Hepatocyte (in vitro differentiated cells): ENCODE measurements at regions not wholly inside any gene's neighbourhood (a gene's known extent, or its start where the extent isn't known, plus 50 kb on each side); places are given as distances from the start of the nearest gene placed in this dataset.

ENCODE experiments used
- DNase-seq: peaks from one replicate; pipeline ENCODE4 v3.0.0-alpha.2; 2016; ENCODE audit warnings: low spot score
- H2AFZ ChIP-seq: fragments of 200-600 bp; sonication (generic); 2 replicates; pipeline ENCODE4 v1.6.0; 2016; ENCODE audit warnings: antibody characterized with exemption, mild to moderate bottlenecking
- H3K27ac ChIP-seq: fragments of 200-600 bp; sonication (generic); 2 replicates; pipeline ENCODE4 v1.5.1; 2016; ENCODE audit warnings: mild to moderate bottlenecking
- H3K27me3 ChIP-seq: fragments of 200-600 bp; sonication (generic); 2 replicates; pipeline ENCODE4 v1.6.1; 2016
- H3K36me3 ChIP-seq: fragments of 200-600 bp; sonication (generic); replicated peaks from 2 replicates; pipeline ENCODE4 v1.5.1; 2016; ENCODE audit warnings: low read depth; ENCODE audit not compliant: insufficient read depth
- H3K4me1 ChIP-seq: fragments of 200-600 bp; sonication (generic); 2 replicates; pipeline ENCODE4 v1.5.1; 2016; ENCODE audit warnings: mild to moderate bottlenecking, moderate library complexity; ENCODE audit not compliant: insufficient read depth
- H3K4me2 ChIP-seq: fragments of 200-600 bp; sonication (generic); 2 replicates; pipeline ENCODE4 v1.6.0; 2016
- H3K4me3 ChIP-seq: fragments of 200-600 bp; sonication (generic); 2 replicates; pipeline ENCODE4 v1.5.1; 2016; ENCODE audit warnings: mild to moderate bottlenecking
- H3K79me2 ChIP-seq: fragments of 200-600 bp; sonication (generic); 2 replicates; pipeline ENCODE4 v1.6.0; 2017; ENCODE audit warnings: mild to moderate bottlenecking
- H3K9me2 ChIP-seq: fragments of 200-600 bp; sonication (generic); replicated peaks from 2 replicates; pipeline ENCODE4 v1.6.0; 2017; ENCODE audit warnings: mild to moderate bottlenecking; ENCODE audit not compliant: insufficient read depth
- H3K9me3 ChIP-seq: fragments of 200-600 bp; sonication (generic); 2 replicates; pipeline ENCODE4 v1.5.1; 2016; ENCODE audit warnings: low read depth, mild to moderate bottlenecking
- H4K20me1 ChIP-seq: fragments of 200-600 bp; sonication (generic); 2 replicates; pipeline ENCODE4 v1.6.0; 2016; ENCODE audit warnings: mild to moderate bottlenecking; ENCODE audit not compliant: insufficient read depth, poor library complexity, severe bottlenecking
- CTCF ChIP-seq: fragments of 200-600 bp; sonication (generic); IDR thresholded peaks from 2 replicates; pipeline ENCODE4 v1.5.1; 2016; ENCODE audit warnings: antibody characterized with exemption, mild to moderate bottlenecking; ENCODE audit not compliant: poor library complexity
- EZH2 ChIP-seq: fragments of 200-600 bp; sonication (generic); IDR thresholded peaks from 2 replicates; pipeline ENCODE4 v1.6.1; 2016; ENCODE audit warnings: antibody characterized with exemption, mild to moderate bottlenecking, borderline replicate concordance
- EZH2phosphoT487 ChIP-seq: fragments of 200-600 bp; sonication (generic); IDR thresholded peaks from one replicate; pipeline ENCODE4 v1.6.1; 2018; ENCODE audit warnings: antibody characterized with exemption, mild to moderate bottlenecking, low read depth, moderate library complexity; ENCODE audit not compliant: unreplicated experiment, severe bottlenecking
- WGBS: methylation state at CpG from one replicate; pipeline ENCODE4 v1.1.6; 2016; ENCODE audit warnings: low lambda C conversion rate; ENCODE audit errors: missing lambda C conversion rate; 5-methylcytosine and 5-hydroxymethylcytosine counted together

- no peak for DNase-seq
- Histone ChIP-seq H3K27ac (no peak overlapping the region), H3K9me3 (no peaks in the 10 kb centered on the region), H2AFZ (no peak overlapping the region), H3K36me3 (no peaks in the 10 kb centered on the region), H3K4me3 (no peak overlapping the region), H3K4me2 (no peak overlapping the region), H3K27me3 (no peaks in the 10 kb centered on the region), H4K20me1 (no peaks in the 10 kb centered on the region), H3K9me2 (no peaks in the 10 kb centered on the region), H3K4me1 (no peaks in the 10 kb centered on the region), H3K79me2 (no peaks in the 10 kb centered on the region)
- WGBS = 84% methylated on average over 8 of the region's 8 CpGs
- no peak for TF ChIP-seq EZH2phosphoT487
- TF ChIP-seq CTCF = no peak
- no peak for TF ChIP-seq EZH2
Measured at GRCh38 chr17:73890831-73891405, 246.7 kb upstream of the SDK2 start.

GRCh38 chr17:73895157-73895556 lies 250.9 kb upstream of the SDK2 start:
- Histone ChIP-seq H3K4me1 (no peaks in the 10 kb centered on the region), H3K36me3 (no peaks in the 10 kb centered on the region), H2AFZ (no peak overlapping the region), H3K9me2 (no peaks in the 10 kb centered on the region), H3K4me3 (no peak overlapping the region), H3K79me2 (no peaks in the 10 kb centered on the region), H4K20me1 (no peaks in the 10 kb centered on the region), H3K4me2 (no peak overlapping the region), H3K27me3 (peaks cover 21% of the 10 kb centered on the region), H3K27ac (no peak overlapping the region), H3K9me3 (no peaks in the 10 kb centered on the region)
- WGBS = 74% methylated on average over 6 of the region's 6 CpGs
- no peak for TF ChIP-seq EZH2phosphoT487
- TF ChIP-seq EZH2 = no peak
- no peak for TF ChIP-seq CTCF
- no peak for DNase-seq

- no peaks in the 10 kb centered on the region for H3K36me3 ChIP-seq
- H3K4me1 ChIP-seq = no peaks in the 10 kb centered on the region
- 75% methylated on average over 4 of the region's 4 CpGs for WGBS
- H2AFZ ChIP-seq = no peak overlapping the region
- H3K9me3 ChIP-seq = no peaks in the 10 kb centered on the region
- H3K4me2 ChIP-seq = no peak overlapping the region
- no peak overlapping the region for H3K27ac ChIP-seq
- TF ChIP-seq EZH2phosphoT487 = no peak
- no peak for TF ChIP-seq CTCF
- TF ChIP-seq EZH2 = no peak
- DNase-seq = no peak
- H3K27me3 ChIP-seq = peaks cover 38% of the 10 kb centered on the region
- no peaks in the 10 kb centered on the region for H3K9me2 ChIP-seq
- H4K20me1 ChIP-seq = no peaks in the 10 kb centered on the region
- H3K4me3 ChIP-seq = no peak overlapping the region
- H3K79me2 ChIP-seq = no peaks in the 10 kb centered on the region
Measured at GRCh38 chr17:73896966-73897365, 252.7 kb upstream of the SDK2 start.

GRCh38 chr17:73899839-73900238 lies 255.6 kb upstream of the SDK2 start:
- no peaks in the 10 kb centered on the region for H3K4me1 ChIP-seq
- H3K4me2 ChIP-seq = no peak overlapping the region
- TF ChIP-seq CTCF = no peak
- TF ChIP-seq EZH2 = no peak
- no peak for TF ChIP-seq EZH2phosphoT487
- WGBS = 97% methylated on average over 8 of the region's 8 CpGs
- no peaks in the 10 kb centered on the region for H3K9me2 ChIP-seq
- H2AFZ ChIP-seq = no peak overlapping the region
- peaks cover 63% of the 10 kb centered on the region for H3K27me3 ChIP-seq
- H3K36me3 ChIP-seq = no peaks in the 10 kb centered on the region
- no peaks in the 10 kb centered on the region for H3K9me3 ChIP-seq
- H3K4me3 ChIP-seq = no peak overlapping the region
- H3K79me2 ChIP-seq = no peaks in the 10 kb centered on the region
- DNase-seq = no peak
- no peak overlapping the region for H3K27ac ChIP-seq
- H4K20me1 ChIP-seq = no peaks in the 10 kb centered on the region
